Stimulated activated CD8-positive, alpha-beta memory T cell treated with anti-CD3 and anti-CD28 coated beads, Interleukin-4, amount 100 ng/mL, for 48 hours (primary cell): ENCODE measurements at regions not wholly inside any gene's neighbourhood (a gene's known extent, or its start where the extent isn't known, plus 50 kb on each side); places are given as distances from the start of the nearest gene placed in this dataset.

ENCODE experiments used
- DNase-seq: peaks from one replicate; pipeline ENCODE4 v3.0.0-alpha.2; 2020

DNA sequence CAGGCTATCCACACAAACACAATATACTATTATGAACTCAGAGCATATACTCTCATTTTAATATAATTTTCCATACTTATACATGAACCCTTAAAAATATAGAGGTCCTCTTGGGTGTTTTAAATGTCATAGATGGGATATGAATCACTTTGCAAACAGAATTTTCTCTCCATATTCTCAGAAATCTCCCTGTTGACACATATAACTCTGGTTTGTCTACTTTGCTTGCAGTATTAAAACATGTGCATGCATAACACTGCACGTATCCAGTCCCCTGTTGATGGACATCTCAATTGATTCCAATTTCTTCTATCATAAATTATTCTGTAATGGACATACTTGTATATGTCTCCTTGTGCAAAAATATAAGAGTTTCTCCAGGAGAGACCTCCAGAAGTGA, 417.5 kb upstream of the TBX3 start:
- no peak for DNase-seq

DNA sequence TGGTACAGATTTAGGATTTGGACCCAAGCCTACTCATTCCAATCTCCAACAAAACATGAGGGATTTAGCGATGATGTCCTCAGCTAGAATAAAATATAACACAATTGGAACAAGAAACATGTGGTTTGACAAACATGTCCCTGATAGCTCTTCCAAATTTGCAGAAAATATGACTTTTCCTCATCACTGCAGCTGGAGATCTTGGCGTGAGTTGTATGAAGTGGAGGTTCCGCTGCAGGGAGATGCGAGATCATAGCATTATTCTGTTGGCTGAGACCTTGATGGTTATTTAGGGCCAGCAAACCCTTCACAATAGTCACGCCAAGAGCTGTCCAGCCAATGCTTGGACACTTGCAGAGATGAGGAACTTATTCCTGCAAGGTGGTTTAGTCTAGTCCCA, 413.4 kb upstream of the TBX3 start:
- no peak for DNase-seq

DNA sequence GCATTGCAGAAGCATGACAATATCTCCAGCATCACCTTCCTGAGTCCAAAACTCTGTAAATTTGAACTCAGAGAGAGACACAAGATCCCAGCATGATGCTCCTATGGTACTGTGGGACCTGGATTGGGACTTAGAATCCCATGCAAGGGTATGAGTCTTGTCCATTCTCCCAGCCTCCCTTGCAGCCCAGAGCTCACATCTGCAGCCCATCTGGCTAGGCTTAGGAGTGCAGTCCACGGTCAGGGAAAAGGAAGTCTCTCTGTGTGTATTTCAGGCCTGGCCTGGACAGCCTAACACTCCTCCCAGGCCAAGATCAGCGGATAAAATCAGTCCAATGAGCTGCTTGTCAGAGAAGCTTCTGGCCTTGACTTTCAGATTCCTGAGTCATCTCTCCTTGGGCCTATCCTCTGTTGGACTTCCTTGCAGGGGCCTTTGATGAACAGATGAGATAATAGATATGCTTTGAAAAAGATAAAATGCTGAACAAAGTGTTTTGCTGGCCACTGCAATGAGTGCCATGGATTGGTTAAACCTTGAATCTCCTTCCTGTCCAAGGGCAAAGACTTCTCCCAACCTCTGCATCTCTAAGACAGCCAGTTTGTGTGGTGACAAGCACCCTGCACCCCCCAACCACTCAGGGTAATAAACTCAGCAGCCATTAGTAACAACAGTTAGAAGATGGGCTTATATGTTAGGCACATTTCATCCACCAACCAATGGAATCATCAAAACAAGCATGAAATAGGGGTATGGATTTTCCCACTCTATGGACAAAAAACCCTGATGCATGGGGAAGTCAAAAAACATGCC, 412.8 kb upstream of the TBX3 start:
- no peak for DNase-seq

DNA sequence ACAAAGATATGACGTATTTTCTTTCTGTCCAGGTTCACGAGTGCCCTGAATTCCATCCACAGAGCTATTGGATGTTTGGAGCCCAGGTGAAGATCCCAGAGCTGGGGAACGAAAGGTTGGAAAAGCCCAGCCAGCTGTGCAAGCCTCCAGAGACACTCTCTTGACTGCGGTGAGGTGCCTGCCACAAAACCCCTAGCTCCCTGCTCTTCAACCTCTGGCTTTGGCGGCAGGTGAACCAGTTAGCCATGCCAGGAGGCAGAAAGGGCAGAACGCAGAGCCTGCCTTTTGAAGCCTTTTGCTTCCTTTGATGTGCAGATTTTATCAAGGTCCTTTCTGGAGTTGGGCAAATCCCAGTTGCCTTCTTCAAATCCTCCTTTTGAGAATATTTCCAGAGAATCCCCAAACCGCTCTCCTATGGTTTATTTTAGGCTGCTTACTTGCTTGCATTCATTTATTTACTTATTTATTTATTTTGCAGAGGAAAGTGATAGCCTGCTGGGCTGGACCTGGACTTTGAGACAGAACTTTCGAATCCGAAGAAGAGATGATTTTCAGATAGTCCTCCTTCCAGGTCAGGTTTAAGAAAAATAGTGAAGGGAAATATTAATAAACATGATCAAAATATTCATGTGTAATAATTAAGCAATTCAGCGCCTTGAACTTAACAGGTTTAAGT, 411.2 kb upstream of the TBX3 start:
- DNase-seq: no peak

DNA sequence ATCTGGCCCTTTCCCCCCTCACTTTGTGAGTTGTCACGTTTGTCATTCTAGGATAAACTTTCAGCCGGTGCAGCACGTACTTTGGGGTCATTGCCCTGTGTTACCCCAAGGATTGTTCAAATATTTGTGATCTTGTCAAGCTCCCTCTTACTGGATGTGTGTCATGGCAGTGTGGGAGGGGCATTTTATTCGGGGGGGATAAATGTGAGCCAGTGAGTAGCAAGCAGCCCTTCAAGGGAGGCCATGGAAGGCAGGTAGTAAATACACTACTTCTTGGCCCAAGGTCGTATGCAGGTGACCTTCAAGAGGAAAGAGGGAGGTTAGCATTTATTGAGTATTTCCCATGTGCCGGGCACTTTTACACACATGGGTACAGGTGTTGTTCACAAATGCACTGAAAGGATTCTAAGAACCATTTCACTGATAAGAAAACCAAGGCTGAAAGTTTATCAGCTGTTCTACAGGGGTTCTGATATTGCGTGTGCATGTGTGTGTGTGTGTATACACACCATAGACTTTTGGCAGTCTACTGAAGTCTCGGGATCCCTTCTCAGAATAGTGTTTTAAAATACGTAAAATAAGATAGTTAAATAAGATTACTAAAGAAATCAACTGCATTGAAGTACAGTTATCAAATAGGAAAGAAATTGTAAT, 410.3 kb upstream of the TBX3 start:
- DNase-seq: no peak

DNA sequence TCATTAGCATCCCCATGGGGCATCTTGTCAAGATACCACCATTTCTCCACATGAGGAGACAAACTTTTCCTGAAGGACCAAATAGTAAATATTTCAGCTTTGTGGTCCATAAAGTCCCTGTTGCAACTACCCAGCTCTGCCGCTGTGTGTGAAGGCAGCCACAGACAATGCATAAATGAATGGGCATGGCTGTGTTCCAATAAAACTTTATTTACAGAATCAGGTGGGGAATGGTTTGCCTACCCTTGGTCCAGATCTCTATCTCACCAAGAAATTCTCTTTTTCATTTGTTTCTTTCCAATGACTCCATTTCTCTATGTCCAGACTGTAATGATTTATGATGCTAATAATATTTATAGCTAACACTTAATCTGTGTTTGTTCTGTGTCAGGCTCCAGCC, 409.3 kb upstream of the TBX3 start:
- no peak for DNase-seq

DNA sequence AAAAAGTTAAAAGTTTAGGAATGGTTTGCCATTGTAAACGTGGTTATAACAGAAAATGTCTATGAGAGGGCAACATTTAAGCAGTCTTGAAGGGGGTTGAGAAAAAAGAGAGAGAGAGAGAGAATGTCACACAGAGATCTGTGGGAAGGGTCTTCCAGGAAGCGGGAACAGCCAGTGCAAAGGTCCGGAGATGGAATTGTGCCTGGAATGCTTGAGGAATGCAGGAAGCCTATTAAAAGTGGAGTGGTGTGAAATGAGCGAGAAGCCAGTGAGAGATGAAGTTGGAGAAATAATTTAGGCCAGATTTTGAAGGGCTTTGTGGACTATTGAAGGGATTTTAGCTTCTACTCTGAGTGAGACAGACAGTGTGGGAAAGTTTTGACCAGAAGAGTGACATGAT, 406.8 kb upstream of the TBX3 start:
- DNase-seq: no peak

DNA sequence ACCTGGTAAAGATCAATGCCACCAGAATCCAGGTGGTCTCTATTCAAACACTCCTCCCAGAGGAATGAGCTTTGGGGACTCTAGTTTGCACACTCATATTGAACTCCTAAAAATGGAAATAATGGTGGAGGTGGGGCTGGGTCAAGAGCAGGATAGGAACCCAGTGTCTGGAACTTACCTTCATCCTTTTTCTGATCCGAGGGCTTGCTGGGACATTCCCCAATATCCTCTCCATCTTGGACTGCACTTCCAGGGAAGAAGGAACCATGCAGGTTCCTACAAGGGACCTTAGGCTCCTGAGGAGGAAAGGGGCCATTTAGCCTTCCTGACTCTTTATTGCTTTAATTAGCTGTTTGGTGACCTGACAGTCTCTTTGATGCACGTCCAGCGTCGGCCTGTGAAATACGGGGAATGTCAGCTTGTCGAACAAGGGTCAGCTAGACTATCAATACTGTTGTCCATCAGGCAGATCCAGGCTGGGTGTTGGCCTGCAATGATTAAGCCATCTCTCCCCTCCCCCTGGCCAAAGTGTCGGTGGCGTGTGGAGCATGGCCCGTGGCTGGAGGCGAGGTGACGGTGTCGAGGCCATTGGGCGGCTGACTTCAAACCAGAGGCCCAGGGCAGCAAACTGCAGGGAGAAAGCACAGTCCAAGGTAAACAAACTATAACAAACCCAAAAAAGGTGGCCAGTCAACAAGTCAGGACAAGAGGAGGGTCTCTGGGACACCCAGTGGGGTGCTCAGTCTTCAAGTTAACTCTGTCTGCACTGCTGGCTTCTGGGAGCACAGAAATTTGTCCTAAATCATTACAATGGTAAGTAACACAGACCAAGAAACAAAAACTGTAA, 405.2 kb upstream of the TBX3 start:
- no peak for DNase-seq

DNA sequence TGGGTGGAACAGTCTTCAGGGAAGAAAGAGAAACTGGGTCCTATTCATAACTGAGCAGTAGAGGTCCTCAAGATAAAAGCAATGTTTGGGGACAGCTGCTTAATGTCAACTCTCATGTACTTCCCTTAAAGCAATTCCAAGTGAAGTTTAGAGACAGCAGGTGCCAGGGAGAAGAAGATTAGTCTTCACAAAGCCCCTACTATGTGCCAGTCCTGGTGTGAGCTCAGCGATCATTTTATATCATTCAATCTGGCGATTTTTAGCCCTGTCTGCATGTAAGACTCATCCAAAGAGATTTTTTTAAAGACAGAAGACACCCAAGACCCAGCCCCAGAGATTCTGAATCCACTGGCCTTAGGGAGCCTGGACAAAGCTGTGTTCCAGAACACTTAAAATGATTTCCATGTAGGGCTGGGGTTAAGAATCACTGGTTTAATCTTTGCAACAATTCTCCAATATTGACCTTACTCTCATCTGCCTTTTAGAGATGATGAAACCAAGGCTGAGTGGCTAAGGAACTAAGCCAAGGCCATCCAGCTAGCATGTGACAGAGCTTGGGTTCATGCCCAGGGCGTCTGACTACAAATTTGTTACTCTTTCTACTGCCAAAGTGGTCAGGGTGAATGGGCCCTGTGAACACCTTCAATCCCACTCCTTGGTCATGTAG, 404.5 kb upstream of the TBX3 start:
- no peak for DNase-seq

DNA sequence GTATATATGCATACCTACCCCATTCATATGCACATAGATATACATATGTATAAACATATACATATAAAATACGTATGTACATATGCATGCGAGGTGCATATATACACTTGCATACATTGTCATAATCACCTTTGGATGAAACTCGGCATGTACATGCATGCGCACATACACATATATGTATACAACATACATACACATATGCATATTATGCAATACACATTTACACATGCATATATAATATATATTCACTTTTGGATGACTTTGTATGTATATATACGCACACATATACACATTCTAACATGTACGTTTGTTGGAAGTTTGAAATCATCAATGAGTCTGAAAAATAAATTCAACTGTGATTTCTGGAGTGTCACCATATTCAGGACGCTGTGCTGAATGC, 401.6 kb upstream of the TBX3 start:
- DNase-seq: no peak

DNA sequence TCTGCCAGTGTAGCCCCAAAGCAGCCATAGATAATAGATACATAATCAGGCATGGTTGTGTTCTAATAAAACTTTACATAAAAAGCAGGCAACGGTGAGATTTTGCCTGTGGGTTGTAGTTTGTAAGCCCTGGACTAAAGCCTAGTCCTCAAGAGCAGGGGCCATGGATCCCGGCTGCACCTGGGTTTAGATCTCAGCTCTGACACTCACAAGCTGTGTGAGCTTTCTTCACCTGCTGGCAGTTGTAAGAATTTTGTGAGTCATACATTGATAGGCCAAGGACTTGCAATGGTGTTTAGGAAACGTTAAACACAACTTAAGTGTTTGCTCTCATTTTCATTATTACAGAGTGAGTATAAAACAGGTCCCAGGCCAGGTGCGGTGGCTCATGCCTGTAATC, 395.8 kb upstream of the TBX3 start:
- DNase-seq: no peak

DNA sequence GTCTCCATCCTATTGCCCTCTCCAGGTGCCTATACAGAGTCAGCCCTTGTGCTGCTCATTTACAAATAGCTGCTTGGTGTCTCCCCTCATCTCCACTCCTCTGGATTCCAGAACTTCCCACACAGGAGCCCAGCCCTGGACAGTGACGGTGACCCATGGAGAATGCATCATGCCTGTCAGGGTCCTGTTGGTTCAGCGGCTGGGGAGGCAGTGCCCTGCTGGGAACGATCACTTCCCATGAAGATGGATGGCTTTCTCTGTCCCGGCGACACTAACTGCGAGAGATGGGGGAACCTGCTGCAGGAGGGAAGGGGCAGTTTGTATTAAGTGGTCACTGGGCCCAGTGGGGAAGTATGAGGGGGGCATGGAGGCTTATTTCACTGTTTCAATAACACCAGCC, 395.0 kb upstream of the TBX3 start:
- no peak for DNase-seq

DNA sequence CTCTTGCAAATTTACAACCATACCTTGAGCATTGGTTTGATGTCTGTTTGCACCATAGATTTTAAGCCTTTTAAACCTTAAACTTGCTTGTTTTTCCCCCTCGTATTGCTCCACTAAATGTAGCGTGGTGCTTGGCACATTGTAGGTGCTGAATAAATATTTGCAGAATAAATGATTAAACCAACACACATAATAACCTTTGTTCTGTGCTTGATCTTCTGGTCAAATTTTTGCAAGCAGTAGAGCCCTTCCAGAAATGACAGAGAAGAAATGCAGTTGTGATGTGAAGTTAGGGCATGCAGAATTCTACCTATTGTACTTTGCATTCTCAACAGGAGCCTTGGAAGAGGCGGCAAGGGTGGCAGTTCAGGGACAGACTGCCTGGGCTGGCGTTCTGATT, 394.4 kb upstream of the TBX3 start:
- no peak for DNase-seq

DNA sequence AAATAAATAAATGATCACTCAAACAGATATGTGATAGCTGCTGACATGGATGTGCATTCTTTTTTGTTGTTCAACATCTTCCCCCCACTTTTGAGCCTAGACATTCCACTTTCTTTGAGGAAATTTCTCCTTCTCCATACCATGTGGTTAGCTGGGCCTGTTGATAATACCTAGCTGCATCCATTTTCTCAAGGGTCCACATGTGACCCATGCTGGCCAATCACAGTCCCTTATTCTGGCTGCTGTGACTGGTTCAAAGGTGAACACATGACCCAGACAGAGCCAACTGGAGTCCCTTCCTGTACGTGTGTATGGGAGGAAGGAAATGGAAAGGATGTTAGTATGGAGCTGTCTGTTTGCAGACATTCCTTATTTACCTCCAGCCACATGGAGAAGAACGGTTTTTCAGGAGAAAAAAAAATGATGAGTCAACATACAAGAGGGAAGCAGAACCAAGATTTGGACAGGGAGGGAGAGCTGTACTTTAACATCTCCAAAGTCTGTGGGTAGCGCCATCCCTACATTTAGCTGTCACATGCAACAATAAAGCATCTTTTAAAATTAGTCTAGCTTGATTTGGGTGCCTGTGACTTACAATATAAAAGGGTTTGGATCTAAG, 391.7 kb upstream of the TBX3 start:
- DNase-seq: no peak

DNA sequence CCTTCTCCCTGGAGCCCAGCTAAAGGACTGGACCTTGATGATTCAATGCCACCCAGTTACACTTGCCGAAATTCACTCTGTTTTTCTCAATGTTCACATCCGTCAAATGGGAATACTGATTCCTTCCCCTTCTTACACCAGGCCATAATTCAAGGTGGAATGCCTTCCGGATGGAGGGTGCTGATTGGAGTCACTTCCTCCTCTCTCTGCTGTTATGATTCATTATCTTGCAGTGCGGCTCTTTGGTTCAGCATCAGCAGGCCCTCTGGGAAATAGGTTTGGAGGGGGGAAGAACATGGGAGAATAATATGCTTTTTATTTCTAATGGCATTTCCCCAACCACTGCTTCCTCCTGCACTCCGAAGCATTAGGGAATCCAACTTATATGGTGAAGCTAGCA, 390.6 kb upstream of the TBX3 start:
- no peak for DNase-seq

DNA sequence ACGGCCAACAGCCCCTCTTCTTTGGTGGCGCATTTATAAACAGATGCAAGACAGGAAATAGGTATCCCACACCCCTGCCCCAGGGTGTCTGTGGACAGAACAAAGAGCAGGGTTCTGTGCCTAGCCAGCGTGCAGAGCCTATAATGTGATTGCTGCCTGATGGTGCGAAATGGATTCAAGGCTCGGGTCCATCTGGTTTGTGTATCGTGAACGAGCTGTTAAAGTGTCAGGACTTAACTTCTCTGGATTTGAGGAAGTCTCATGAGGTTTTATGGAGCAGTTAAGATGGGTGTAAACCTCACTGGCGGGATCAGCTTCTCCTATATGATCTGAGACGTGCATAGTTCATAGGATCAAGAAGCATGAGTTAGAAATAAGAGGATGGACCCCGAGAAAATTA, 388.7 kb upstream of the TBX3 start:
- DNase-seq: no peak

DNA sequence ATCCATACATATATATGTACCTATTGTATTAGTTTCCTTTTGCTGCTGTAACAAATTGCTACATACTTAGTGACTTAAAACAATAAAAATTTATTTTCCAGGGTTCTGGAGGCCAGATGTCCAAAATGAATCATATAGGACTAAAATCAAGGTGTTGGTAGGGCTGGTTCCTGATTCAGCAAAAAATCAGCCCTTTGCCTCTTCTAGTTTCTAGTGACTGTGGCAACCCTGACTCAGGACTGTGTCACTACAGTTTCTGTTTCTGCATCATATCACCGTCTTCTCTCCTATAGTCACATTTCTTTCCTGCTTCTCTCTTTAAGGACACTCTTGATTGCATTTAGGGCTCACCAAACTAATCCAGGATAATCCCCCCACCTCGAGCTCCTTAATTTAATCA, 386.3 kb upstream of the TBX3 start:
- no peak for DNase-seq

DNA sequence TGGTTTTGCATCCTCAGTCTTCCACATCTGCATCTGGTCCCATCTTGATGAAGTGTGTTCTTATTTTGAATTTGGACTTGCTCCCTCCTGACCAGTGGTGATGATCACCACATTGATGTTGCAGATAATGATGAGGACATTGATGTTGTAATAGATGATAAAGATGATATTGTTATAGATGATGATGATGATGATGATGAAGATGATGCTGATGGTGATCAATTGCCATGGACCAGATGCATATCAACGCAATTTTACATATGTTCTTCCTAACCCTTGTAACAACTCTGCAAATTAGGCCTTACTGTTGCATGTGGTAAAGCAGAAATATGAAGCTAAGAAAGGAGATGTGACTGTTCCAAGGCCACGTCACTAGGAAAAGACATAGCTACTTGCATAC, 380.3 kb upstream of the TBX3 start:
- DNase-seq: no peak

DNA sequence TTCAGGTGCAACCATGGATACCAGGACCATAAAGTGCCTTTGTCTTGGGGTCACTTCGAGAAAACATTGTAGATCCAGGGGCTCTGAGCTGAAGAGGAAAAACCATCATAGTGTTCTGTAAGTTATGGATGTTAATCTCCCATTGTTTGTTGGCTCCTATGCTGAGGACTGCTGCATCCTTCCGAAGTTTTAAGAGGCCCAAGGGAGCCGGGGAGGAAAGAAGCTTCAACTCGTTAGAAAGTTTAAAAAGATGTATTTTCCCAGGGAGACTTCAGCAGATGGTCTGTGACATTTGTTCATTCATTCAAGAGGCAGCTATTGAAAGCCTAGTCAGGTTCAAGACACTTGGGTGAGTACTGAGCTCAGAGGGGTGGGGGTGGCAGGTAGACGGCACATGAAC, 378.8 kb upstream of the TBX3 start:
- DNase-seq: no peak

DNA sequence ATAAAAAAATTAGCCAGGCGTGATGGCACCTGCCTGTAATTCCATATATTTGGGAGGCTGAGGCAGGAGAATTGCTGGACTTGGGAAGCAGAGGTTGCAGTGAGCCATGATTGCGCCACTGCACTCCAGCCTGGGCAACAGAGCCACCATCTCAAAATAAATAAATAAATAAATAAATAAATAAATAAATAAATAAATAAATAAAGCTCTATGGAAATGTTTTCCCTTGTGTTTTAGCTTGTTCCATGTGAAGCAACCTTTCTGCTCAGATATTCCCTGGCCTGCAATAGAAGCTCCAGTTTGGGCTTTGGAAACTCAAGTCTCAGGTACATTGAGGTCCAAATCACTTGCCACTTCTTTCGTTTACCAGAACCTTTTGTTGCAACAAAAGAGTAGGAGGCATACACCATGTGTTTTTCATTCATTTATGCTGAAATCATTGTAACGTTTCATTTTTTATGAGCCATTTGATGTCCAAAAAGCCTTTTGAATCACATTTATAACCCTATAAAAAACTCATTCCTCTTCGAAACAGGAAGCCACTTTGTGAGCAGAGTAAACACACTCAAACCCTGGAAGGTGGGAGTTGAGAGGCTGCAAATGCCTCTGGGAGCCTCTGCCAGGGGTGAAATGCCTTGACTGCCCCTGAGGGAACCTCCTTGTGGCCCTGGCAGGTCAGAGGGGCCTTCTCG, 376.6 kb upstream of the TBX3 start:
- no peak for DNase-seq

DNA sequence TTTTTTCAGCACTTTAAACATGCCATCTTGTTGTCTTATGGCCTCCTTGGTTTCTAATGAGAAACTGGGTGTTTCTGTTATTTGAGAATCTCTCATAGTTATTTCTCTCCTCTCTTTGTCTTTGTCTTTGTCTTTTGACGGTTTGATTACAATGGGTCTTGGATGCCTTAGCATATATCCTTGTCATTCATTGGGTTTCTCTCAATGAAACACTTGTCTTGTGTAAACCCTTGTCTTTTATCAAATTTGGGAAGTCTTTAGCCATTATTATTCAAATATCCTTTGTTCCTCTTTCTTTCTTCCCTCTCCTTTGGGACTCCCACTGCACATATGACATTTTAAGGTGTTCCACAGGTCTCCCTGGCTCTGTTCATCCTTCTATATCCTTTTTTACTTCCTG, 373.5 kb upstream of the TBX3 start:
- no peak for DNase-seq

DNA sequence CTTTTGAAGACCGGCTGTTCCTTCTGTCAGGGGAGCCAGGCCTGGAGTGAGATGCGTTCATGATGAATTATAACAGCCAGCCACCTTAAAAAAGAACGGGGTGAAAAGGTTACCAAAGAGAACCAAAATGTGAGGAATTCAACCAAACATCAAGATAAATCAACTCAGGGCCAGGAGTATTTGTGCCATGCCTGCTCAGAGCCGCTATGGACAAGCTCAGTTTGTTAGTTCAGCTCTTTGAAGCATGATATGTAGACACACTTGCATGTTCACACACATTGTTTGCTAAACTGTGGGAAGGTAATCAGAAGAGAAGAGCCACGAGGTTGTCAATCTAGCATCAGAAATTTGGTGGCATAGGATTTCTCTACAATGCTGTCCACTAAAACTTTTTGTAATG, 367.4 kb upstream of the TBX3 start:
- DNase-seq: no peak
